CD4-positive, alpha-beta T cell treated with Interleukin-17A for 4 hours (primary cell): ENCODE measurements at regions not wholly inside any gene's neighbourhood (a gene's known extent, or its start where the extent isn't known, plus 50 kb on each side); places are given as distances from the start of the nearest gene placed in this dataset.

Experiments
- DNase-seq: peaks from one replicate; pipeline ENCODE4 v3.0.0-alpha.2; 2020; ENCODE audit warnings: mixed read lengths

DNA sequence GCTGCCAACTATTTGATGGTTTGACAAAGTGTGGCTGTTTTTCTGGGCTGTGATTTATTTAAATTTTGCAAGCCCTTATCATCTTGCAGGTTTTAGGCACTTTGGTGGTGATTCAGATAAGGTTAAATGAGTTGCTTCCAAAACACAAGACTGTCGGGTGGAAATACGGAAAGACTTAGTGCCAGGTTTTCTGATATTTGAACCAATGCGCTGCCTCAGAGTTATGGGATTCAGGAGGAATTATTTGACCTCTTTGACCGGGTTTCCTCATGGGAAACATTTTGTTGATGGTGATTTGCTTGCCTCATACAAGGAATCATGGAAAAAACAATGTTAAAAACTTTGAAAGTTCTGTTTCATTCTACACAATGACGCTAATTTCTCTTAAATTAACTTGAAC, 136.1 kb upstream of the MAP9 start:
- no peak for DNase-seq

DNA sequence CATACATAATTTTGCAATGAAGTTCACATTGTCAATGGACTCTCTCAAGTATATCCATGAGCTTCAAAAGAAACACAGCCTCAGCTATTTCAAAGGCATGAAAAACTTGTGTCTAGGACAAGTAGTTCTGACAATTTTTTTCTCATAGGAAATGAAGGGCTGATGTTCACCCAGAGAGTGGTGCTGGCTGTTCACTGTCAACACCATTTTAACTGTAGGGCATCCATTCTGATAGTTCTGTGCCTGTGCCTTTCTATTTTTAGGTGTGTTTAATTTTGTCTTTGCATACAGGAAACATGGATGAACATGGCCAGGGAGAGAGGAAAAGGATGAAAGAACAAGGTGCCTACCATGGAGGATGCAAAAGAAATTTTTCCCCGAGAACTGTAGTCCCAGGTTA, 135.3 kb upstream of the MAP9 start:
- no peak for DNase-seq

DNA sequence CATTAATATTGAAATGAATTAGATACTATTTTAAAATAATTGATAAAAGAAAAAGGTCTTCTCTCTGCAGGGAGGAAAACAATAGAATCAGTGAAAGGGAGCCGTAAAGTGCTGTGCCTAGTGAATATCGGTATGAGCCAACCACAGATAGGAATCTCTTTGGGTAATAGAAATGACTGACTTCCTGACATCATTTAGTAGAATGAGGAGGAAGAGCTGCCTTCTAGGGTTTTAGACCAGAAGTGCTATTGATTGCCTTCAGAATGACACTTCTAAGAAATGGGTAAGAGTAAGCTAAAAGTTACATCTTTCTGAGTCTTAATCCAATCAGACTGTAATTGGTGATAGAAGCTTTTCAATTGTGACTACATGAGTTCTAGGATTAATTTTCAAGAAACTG, 134.0 kb upstream of the MAP9 start:
- no peak for DNase-seq

DNA sequence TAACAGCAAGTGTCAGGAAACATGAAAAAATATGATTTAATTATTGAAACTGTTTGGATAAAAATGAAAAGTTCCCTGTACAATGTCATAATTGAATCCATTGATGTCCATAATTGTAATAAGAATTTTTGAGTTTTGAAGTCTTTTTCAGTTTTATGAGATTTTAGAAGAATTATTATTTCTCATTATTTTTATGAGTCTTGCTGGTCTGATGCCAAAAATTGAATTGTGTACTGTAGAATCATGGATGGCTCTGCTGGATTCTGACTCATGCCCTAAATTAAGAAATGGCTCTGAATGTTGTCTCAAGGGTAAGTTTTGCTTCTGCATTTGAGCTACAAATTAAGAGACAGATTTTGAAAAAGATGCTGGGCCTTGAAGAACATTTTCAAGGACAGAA, 132.8 kb upstream of the MAP9 start:
- DNase-seq = no peak

DNA sequence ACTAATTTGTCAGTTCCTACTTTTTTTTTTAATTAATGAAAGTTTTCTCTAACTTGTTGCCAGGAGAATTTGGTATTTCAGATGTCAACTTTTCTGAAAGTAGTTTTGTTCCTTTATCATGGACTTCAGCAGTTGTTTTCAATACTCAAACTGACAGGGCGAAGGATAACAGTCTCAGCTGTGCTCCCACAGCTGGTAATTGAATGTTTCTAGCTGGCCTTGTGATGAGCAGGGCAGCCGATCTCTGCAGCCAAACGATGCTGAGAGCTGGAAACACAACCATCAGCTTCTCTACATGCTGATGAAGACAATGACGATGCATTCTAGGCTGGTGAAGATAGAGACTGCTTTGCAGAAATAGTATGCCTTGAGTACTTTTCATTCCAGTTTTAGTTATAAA, 130.0 kb upstream of the MAP9 start:
- no peak for DNase-seq

DNA sequence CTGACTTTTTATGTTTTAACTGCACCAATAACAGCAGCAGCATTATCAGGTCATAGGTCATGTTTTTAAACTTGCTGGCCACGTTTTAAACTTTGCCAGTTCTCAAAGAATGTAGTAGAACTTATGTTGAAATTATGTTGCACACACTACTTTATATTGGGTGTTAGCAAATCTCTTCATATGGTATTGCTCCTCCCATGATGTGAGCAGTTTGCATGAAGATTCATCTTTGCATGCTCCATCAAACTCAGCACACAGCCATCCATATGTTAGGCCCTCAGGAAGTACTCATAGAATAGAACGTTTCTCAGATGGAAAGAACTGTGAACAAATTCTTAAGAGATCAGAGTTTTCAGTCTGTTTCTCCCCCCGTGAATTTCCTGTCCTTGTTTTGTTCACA, 128.6 kb upstream of the MAP9 start:
- no peak for DNase-seq

DNA sequence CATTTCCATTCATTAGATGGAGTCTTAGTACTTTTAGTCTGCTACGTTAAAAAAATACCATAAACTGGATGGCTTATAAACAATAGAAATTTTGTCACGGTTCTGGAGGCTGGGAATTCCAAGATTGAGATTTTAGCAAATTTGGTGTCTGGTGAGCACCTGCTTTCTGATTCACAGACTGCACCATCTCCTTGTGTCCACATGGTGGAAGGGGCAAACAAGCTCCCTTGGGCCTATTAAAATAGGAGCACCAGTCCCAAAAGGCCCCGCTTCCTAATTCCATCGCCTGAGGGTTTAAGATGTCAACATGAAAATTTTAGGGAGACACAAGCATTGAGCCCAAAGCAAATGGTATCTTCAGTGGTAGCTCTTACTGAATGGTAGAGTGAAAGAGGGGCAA, 120.5 kb upstream of the MAP9 start:
- no peak for DNase-seq

DNA sequence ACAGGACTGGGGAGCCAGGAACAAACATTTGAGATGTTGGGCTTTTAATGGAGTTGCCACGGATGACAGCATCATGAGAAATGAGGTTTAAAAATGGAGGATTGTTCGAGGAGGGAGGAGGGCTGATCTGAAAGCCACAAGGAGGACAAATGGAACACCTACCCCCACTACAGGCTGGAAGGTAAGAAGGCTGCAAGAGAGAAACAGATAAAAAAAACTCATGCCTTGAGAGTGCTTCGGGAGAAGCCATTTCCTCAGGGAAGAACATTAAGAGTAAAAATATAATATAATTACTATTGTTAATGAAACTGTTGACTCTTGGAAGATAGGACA, 119.5 kb upstream of the MAP9 start:
- no peak for DNase-seq

DNA sequence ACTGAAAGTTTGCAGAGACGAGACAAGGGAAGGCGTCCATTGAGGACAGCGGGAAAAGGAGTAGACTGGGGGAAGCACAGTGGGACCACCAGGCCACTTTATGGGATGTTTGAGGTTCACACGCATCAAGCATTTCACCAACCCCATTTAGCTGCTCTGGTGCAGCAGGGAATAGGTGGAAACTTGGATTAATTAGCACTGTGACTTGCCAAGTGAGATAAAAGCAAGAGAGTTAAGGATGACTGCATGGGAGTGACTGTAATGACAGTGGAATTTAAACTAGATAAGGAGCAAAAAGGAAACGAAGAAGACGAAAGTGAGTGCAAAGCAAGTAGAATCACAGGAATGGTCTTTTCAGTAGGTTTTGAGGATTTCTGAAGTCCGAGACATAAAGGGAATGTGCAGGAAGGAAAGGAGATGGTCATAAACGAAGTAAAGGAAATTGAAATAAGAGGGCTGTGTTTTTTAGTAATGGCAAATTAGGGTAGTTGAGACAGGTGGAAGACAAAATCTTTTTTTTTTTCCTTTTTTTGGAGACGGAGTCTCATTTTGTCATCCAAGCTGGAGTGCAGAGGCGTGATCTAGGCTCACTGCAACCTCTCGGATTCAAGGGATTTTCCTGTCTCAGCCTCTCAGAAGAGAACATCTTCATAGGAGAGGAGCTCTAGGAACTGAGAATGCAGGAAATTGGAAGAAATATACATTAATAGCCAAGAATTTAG, 119.0 kb upstream of the MAP9 start:
- no peak for DNase-seq

DNA sequence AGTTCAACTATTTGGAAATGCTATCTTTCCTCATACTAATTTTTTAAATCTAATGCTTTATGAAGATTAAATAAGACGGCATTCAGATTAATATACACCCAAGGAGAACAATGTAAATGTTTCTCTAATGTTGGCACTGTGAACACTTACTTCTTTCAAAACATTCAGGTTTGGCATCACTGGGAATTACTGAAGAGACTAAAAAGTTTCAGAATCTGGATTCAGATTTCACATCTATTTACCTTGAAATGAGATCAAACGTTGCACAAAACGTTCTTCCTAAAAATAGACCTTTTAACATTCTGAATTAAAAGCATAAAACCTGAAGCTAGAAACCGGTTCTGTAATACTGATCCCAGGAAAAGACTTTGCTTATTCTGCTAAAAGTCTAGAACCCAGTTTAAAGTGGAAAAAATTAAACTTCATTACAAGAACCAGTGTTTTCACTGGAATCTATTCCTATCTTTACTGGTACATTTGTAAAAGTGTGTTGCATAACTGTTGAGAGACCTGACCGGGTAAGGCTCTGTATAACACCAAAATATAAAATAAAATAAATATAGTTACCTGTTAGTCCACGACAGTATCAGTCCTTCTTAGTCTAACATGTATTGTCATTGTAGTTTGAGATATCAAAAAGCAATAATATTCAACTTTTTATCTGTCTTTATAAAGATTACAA, 117.4 kb upstream of the MAP9 start:
- DNase-seq = no peak

DNA sequence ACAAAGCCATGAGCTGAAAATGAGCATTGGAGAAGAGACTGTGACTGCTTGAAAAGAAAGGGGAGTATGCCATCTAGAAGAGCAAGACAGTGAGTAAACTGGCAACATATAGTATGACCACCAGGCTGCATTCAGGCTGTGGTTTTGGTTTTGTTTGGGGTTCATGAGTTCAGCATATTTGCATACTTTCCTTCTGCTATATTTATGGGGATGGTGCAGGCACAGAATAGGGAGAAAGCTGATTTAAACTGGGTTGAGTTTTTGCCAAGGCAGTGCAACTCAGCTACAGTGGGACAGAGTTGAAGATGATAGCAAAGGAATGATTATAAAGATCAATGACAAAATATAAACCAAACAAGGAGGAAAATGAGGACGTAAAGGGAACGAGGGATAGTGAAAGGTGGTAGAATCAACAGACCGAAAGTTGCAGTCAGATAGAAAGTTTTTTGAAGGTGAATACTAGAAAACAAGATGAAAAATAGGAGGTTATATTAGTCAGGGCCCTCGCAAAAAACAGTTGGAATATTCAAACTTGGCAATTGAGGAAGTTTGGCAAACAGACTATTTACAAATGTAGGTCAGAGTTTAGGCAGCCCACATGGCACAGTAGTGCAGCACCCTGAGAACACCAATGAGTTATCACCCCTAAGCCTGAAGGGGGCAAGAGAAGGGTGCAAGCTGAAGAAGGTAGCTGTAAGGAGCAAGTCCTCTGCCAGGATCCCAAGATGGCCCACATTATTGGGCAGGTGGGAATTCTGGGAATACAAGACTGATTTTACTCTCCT, 114.8 kb upstream of the MAP9 start:
- no peak for DNase-seq

DNA sequence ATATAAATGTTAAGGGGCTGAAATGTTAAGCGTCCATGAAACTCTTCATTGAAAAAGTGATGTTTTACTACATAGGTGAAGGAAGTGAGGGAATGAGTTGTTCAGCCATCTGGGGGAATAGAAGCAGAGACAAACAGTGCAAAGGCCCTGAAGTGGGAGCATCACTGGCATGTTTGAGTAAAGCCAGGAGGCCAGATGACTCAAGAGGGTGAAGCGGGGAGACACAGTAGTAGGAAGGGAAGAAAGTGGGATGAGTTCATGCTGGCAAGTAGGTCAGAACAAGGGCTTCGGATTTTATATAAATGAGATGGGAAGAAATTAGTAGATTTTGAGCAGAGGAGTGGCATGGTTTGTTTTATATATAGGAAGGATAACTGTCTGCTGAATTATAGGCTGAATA, 112.5 kb upstream of the MAP9 start:
- no peak for DNase-seq

DNA sequence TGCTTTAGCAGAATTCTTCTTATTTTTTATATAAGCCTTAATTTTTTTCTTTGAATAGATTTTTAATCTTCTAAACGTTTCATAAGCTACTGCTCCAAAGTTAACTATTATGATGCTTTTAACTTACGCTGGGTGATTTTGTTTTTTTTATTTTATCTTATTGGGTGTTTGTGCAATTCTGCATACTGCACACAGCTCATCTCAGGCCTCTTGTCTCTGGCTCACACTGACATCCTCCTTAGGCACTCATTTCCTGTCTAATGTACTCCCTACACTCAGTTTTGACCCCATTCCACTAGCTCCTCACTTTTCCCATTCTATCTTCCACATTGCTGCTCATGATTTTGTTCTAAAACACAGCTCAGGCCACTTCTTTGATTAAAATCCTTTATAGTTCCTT, 111.9 kb upstream of the MAP9 start:
- DNase-seq = no peak

DNA sequence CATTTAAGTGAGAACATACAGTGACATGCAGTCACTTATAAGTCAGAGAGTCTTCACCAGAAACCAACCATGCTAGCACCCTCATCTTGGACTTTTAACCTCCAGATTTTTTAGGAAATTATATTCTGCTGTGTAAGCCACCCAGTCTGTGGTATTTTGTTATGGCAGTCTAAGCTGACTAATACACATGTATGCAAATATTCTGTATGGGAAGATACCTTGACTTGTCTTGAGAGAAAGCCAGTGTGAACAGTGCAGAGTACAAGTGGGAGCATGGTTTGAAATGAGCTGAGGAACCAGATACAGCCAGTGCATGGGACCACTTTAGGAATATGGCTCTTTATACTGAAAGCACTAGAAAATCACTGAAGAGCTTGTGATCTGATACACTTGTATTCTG, 110.4 kb upstream of the MAP9 start:
- DNase-seq = no peak

DNA sequence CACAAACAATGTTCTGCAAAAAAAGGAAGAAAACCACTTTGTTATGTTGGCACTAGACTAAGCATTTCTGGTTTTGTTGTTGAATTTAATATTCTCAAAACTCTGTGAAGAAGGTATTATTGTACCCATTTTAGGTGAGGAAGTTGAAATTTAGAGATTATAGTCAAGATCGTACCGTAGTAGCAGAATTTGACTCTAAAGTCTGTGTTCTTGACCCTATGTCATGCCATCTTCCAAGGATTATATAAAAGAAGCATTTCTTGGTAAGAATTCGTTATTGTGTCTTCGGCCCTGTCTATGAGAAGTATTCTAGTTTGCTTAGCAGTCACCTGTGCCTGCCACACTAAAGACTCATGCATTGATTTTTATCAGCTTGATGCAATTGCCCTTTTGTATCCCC, 104.4 kb upstream of the MAP9 start:
- no peak for DNase-seq

DNA sequence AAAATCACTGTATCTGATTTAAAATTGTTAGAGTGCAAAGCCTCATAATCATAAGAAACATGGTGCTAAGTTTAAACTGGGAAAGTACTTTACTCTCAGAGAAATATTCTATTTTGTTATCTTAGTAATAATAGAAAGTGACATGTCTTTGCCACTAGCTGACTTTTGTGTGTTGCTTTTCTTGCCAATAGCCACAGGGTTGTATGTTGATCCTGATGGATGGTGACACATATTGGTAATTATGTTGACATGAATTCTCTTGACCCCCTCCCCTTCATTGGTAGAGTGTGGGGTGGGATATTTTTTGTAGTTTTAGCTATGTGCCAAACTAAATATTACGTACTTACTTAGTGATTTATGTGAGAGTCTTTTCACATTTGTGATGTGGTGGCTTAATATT, 103.1 kb upstream of the MAP9 start:
- no peak for DNase-seq

DNA sequence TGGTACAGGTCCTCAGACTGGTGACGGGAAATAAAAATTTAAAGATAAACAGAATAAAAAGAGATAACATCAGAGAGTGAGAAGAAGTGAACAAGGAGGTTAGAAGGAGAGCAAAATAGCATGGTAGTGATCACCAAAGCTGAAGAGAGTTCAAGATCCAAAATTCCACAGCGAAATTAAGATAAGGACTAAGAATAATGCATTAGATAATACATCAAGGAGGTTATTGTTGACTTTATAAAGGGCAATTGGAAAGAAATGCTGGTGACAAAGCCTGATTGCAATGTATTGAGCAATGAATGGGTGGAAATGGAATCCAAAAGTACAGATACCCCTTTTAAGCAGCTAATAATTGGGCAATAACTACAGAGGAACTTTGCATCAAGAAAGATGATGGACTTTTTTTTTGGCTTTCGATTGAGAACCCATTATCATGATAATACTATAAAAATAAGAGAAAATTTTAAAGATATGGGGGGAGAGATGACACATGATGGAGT, 101.6 kb upstream of the MAP9 start:
- DNase-seq = no peak

DNA sequence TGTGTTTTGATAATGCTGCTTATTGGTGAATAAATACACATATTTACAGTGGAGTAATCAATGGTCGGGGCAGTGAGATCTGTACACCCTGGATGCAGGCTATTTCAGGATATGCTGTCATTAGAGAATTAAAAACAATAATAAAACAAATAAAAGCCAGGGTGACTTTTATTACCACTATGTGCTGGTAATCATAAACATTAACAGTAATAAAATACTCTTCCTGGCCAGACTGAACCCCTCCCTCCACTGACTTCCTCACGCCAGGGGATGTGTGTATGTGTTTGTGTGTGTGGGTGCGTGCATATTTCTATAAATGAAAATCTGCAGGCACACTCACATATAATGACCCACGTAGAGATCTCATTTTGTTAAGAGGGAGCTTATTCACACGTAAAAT, 98.0 kb upstream of the MAP9 start:
- no peak for DNase-seq

DNA sequence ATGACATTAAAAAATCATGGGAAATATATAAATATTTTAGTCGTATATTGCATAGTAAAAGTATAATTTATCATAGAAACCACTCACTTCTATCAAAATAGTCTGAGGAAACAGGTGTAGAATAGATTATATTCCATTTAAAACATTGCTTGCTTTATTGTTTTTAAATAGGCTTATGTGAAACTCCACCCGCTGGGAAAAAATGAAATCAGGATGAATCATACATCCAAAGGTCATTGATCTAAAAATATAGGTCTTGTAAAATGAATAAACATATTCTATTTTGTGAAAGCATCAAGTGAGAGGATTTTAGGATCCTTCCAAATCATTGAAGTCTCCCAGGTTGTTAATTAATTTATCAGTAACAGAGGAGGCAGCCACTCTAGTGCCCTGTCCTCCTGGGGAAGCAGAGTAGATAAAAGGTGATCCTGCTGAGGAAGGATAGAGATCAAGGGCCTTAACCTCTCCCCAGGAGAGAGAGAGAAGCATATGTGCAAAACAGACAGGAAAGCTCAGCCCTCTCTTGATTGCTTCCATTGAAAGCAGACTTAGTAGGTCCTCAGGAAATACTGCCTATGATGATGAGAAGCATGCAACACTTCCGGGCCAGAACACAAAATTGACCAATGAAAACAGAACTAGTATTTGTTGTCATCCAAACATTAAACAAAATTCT, 96.8 kb upstream of the MAP9 start:
- no peak for DNase-seq

DNA sequence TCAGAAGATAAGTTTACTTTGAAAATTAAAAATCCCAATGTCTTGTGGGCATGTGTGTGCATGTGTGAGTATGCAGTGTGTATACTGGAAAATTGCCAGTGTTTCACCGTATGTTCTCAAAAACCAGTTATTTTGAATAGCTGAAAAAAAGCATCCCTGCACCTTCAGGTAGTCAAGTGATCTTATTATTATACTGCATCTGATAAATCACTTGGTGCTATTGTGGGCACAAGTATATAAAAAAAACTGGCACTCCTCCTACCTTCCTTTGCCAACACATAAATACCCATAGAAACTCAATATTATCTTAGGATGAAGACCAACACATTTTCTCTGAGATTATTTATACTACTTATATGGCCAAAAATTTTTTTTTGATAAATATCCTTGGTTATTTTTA, 91.5 kb upstream of the MAP9 start:
- DNase-seq = no peak

DNA sequence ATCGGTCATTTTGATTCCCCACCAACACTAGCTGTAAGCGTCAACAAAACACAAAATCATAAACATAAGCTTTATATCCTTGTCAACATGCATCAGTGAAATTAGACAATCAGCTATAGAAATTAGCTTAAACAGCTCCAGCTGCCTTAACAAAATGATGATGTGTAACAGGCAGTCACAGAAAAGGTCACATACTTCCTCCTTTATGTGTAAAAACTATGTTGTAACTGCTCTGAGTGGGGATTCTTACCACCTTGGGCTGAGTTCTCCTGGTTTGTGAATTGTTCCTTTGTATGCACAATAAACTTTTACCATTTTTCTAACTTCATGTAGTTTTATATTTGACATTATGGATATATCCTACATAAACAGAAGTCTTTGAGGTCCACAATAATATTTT, 73.9 kb upstream of the MAP9 start:
- DNase-seq = no peak

DNA sequence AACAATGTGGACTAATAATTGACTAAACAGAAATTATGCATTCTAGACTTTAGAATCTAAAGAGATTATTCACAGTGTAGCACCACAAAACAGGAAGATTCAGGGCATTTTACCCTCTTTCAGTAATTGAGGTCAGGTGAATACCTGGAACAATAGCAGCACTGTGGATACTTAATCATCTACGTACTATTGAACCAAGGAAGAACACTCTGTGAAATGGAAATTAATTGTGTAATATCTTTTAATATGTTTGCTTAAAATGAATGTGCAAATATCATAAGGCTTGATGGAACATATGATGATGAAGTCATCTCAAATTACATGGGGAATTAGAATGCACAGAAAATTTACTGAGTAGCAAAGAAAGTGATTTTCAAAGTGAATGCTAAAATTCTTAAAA, 68.5 kb upstream of the MAP9 start:
- no peak for DNase-seq

DNA sequence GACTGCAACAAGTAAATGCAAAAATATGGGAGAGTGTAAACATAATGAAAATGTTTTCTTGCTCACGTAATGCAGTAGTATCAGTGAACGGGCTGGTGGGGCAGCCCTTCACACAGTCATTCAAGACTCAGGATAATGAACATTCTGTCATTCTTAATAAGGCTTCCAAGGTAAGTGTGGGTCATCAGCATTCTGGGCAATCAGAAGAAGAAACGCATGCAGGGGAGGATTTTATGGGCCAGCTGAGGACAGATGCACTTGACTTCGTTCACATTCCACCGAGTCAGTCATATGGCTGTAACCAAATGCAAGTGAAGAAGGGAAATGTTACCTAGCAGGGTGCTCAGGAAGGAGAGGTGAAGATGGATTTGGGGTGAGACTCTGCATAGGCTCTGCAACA, 68.0 kb upstream of the MAP9 start:
- no peak for DNase-seq
